H1 (cell line): ENCODE measurements at regions not wholly inside any gene's neighbourhood (a gene's known extent, or its start where the extent isn't known, plus 50 kb on each side); places are given as distances from the start of the nearest gene placed in this dataset.
A peak's percentile ranks its signal among the peaks of the same experiment; 100 is the strongest.

Experiments
- BRCA1 ChIP-seq: IDR thresholded peaks from 2 replicates; pipeline ENCODE4 v1.6.1; 2012; ENCODE audit warnings: low read depth, low read length, improper control_type of control experiment
- CBX5 ChIP-seq: fragments of 300-800, 300-1000 bp; sonication (generic); IDR thresholded peaks from 2 replicates; pipeline ENCODE4 v1.7.1; 2016; ENCODE audit warnings: antibody characterized with exemption, low read length, low read depth
- CHD7 ChIP-seq: fragments of 300-600 bp; sonication (generic); IDR thresholded peaks from 2 replicates; pipeline ENCODE4 v1.7.1; 2012; ENCODE audit warnings: low read length, moderate library complexity, mild to moderate bottlenecking, inconsistent platforms; ENCODE audit not compliant: insufficient replicate concordance
- RNF2 ChIP-seq: fragments of 200-900, 300-1000 bp; sonication (generic); IDR thresholded peaks from 2 replicates; pipeline ENCODE4 v1.7.1; 2016; ENCODE audit warnings: borderline replicate concordance, low read depth, mild to moderate bottlenecking, antibody characterized with exemption, low read length; ENCODE audit not compliant: poor library complexity, severe bottlenecking; ENCODE audit errors: missing control alignments
- SAP30 ChIP-seq: fragments of 300-600 bp; sonication (generic); IDR thresholded peaks from 2 replicates; pipeline ENCODE4 v1.7.1; 2012; ENCODE audit warnings: low read length, moderate library complexity, mild to moderate bottlenecking, inconsistent platforms; ENCODE audit not compliant: insufficient read depth, insufficient replicate concordance
- TF ChIP-seq, protein P1 (sequence below): IDR thresholded peaks from 2 replicates; pipeline ENCODE4 v1.6.1; 2012; ENCODE audit warnings: inconsistent platforms
- TF ChIP-seq, protein P2 (sequence below): IDR thresholded peaks from 2 replicates; pipeline ENCODE4 v1.6.1; 2012; ENCODE audit warnings: inconsistent platforms
- TF ChIP-seq, protein P3 (sequence below): IDR thresholded peaks from 2 replicates; pipeline ENCODE4 v1.6.1; 2012; ENCODE audit warnings: low read length, inconsistent platforms

- no peak for TF ChIP-seq CHD7
- TF ChIP-seq RNF2: no peak
- no peak for TF ChIP-seq SAP30
- TF ChIP-seq, protein P1, sequence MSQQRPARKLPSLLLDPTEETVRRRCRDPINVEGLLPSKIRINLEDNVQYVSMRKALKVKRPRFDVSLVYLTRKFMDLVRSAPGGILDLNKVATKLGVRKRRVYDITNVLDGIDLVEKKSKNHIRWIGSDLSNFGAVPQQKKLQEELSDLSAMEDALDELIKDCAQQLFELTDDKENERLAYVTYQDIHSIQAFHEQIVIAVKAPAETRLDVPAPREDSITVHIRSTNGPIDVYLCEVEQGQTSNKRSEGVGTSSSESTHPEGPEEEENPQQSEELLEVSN: peak; percentile 68; the same call in 1 of the 2 replicates
- no peak for TF ChIP-seq BRCA1
- no peak for TF ChIP-seq CBX5
- TF ChIP-seq, protein P2, sequence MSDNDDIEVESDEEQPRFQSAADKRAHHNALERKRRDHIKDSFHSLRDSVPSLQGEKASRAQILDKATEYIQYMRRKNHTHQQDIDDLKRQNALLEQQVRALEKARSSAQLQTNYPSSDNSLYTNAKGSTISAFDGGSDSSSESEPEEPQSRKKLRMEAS: peak; percentile 75
- TF ChIP-seq, protein P3, sequence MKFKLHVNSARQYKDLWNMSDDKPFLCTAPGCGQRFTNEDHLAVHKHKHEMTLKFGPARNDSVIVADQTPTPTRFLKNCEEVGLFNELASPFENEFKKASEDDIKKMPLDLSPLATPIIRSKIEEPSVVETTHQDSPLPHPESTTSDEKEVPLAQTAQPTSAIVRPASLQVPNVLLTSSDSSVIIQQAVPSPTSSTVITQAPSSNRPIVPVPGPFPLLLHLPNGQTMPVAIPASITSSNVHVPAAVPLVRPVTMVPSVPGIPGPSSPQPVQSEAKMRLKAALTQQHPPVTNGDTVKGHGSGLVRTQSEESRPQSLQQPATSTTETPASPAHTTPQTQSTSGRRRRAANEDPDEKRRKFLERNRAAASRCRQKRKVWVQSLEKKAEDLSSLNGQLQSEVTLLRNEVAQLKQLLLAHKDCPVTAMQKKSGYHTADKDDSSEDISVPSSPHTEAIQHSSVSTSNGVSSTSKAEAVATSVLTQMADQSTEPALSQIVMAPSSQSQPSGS: no peak
These were observed 888.1 kb upstream of the MDGA2 start (continued) for GRCh38 chr14:48563489-48563888.
